ENCODE measurements at regions not wholly inside any gene's neighbourhood (a gene's known extent, or its start where the extent isn't known, plus 50 kb on each side); places are given as distances from the start of the nearest gene placed in this dataset.

- TF ChIP-seq POLR2AphosphoS5 (IDR thresholded peaks at IDR 0.05; ENCODE audit: insufficient read depth, low read depth, low read length) (no peak), EZH2 (IDR thresholded peaks at IDR 0.05; ENCODE audit: borderline replicate concordance, low read depth, low read length, severe bottlenecking) (no peak), POLR2A (IDR thresholded peaks at IDR 0.05; ENCODE audit: low read depth, low read length) (no peak), FOS (IDR thresholded peaks at IDR 0.05; ENCODE audit: borderline replicate concordance, insufficient read depth, low read length) (no peak), MYC (IDR thresholded peaks at IDR 0.05; ENCODE audit: low read depth, low read length) (no peak), MAX (IDR thresholded peaks at IDR 0.05; ENCODE audit: insufficient read depth, insufficient read length) (no peak)
- TF ChIP-seq, protein P1, sequence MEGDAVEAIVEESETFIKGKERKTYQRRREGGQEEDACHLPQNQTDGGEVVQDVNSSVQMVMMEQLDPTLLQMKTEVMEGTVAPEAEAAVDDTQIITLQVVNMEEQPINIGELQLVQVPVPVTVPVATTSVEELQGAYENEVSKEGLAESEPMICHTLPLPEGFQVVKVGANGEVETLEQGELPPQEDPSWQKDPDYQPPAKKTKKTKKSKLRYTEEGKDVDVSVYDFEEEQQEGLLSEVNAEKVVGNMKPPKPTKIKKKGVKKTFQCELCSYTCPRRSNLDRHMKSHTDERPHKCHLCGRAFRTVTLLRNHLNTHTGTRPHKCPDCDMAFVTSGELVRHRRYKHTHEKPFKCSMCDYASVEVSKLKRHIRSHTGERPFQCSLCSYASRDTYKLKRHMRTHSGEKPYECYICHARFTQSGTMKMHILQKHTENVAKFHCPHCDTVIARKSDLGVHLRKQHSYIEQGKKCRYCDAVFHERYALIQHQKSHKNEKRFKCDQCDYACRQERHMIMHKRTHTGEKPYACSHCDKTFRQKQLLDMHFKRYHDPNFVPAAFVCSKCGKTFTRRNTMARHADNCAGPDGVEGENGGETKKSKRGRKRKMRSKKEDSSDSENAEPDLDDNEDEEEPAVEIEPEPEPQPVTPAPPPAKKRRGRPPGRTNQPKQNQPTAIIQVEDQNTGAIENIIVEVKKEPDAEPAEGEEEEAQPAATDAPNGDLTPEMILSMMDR (IDR thresholded peaks at IDR 0.05; ENCODE audit: extremely low read depth in 1 of 2, insufficient read depth in 1 of 2, low read depth in 1 of 2, low read length in 2 of 2) = no peak
Observed at GRCh38 chr7:155928583-155928982, 116.3 kb upstream of the SHH start.
